SK-N-SH treated with all-trans-retinoic acid at 6 μM for 48 hours (cell line): ENCODE measurements at regions not wholly inside any gene's neighbourhood (a gene's known extent, or its start where the extent isn't known, plus 50 kb on each side); places are given as distances from the start of the nearest gene placed in this dataset.

ENCODE experiments used
- ATAC-seq: fragments of 200-7000 bp; cut with Tn5 transposase; 3 replicates; pipeline ENCODE4 v1.9.1; 2020; ENCODE audit warnings: mild to moderate bottlenecking, moderate library complexity
- ARNTL ChIP-seq: fragments of 450-650 bp; formaldehyde crosslinking; IDR thresholded peaks from 2 replicates; pipeline ENCODE4 v1.5.0; 2020; ENCODE audit warnings: low read depth, mild to moderate bottlenecking, moderate library complexity, borderline replicate concordance
- BACH2 ChIP-seq: fragments of 250-450 bp; sonication (Bioruptor Pico); IDR thresholded peaks from 2 replicates; pipeline ENCODE4 v1.9.0; 2021; ENCODE audit warnings: mild to moderate bottlenecking, borderline replicate concordance
- CSDC2 ChIP-seq: fragments of 250-450 bp; sonication (Bioruptor Pico); IDR thresholded peaks from 2 replicates; pipeline ENCODE4 v1.5.0; 2020; ENCODE audit warnings: mild to moderate bottlenecking, moderate library complexity
- CSRNP3 ChIP-seq: fragments of 250-450 bp; sonication (Bioruptor Pico); IDR thresholded peaks from 2 replicates; pipeline ENCODE4 v1.5.1; 2021; ENCODE audit warnings: mild to moderate bottlenecking, moderate library complexity
- ESRRG ChIP-seq: fragments of 250-450 bp; sonication (Bioruptor Pico); IDR thresholded peaks from 2 replicates; pipeline ENCODE4 v1.6.1; 2021; ENCODE audit warnings: mild to moderate bottlenecking
- GLIS3 ChIP-seq: fragments of 250-450 bp; sonication (Bioruptor Pico); IDR thresholded peaks from 2 replicates; pipeline ENCODE4 v1.5.0; 2020; ENCODE audit warnings: mild to moderate bottlenecking, moderate library complexity
- ISL1 ChIP-seq: fragments of 250-450 bp; sonication (Bioruptor Pico); IDR thresholded peaks from 2 replicates; pipeline ENCODE4 v2.1.2; 2022; ENCODE audit warnings: mild to moderate bottlenecking, moderate library complexity
- PPARA ChIP-seq: fragments of 250-450 bp; sonication (Bioruptor Pico); IDR thresholded peaks from 2 replicates; pipeline ENCODE4 v1.5.0; 2020; ENCODE audit warnings: mild to moderate bottlenecking, borderline replicate concordance
- RARB ChIP-seq: fragments of 250-450 bp; sonication (Bioruptor Pico); IDR thresholded peaks from 2 replicates; pipeline ENCODE4 v1.8.0; 2021; ENCODE audit warnings: mild to moderate bottlenecking, moderate library complexity
- SNAI2 ChIP-seq: fragments of 250-450 bp; sonication (Bioruptor Pico); IDR thresholded peaks from 2 replicates; pipeline ENCODE4 v1.5.0; 2020; ENCODE audit warnings: mild to moderate bottlenecking, moderate library complexity
- TCF4 ChIP-seq: fragments of 250-450 bp; sonication (Bioruptor Pico); IDR thresholded peaks from 2 replicates; pipeline ENCODE4 v1.8.0; 2021; ENCODE audit warnings: mild to moderate bottlenecking, moderate library complexity, borderline replicate concordance
- TOX ChIP-seq: fragments of 250-450 bp; sonication (Bioruptor Pico); IDR thresholded peaks from 2 replicates; pipeline ENCODE4 v1.8.0; 2021; ENCODE audit warnings: mild to moderate bottlenecking, moderate library complexity, borderline replicate concordance
- ZC3H10 ChIP-seq: fragments of 250-450 bp; sonication (Bioruptor Pico); IDR thresholded peaks from 2 replicates; pipeline ENCODE4 v1.5.1; 2021; ENCODE audit warnings: mild to moderate bottlenecking, moderate library complexity
- ZFP3 ChIP-seq: fragments of 250-450 bp; sonication (Bioruptor Pico); IDR thresholded peaks from 2 replicates; pipeline ENCODE4 v1.5.0; 2020; ENCODE audit warnings: mild to moderate bottlenecking, moderate library complexity
- ZFP30 ChIP-seq: fragments of 450-650 bp; formaldehyde crosslinking; IDR thresholded peaks from 2 replicates; pipeline ENCODE4 v1.5.0; 2022; ENCODE audit warnings: mild to moderate bottlenecking, moderate library complexity
- ZNF565 ChIP-seq: fragments of 450-650 bp; formaldehyde crosslinking; conservative IDR thresholded peaks from 2 replicates; pipeline ENCODE4 v1.5.0; 2020; ENCODE audit warnings: low read depth, mild to moderate bottlenecking, moderate library complexity
- ZNF70 ChIP-seq: fragments of 450-650 bp; formaldehyde crosslinking; IDR thresholded peaks from 2 replicates; pipeline ENCODE4 v1.5.0; 2020; ENCODE audit warnings: mild to moderate bottlenecking, moderate library complexity
- ZNF8 ChIP-seq: fragments of 450-650 bp; formaldehyde crosslinking; IDR thresholded peaks from 2 replicates; pipeline ENCODE4 v1.5.0; 2020; ENCODE audit warnings: mild to moderate bottlenecking, moderate library complexity
- TF ChIP-seq, protein P1 (sequence below): fragments of 250-450 bp; sonication (Bioruptor Pico); IDR thresholded peaks from 2 replicates; pipeline ENCODE4 v1.5.1; 2020; ENCODE audit warnings: low read depth, mild to moderate bottlenecking, moderate library complexity
- TF ChIP-seq, protein P2 (sequence below): fragments of 250-450 bp; sonication (Bioruptor Pico); IDR thresholded peaks from 2 replicates; pipeline ENCODE4 v1.5.0; 2020; ENCODE audit warnings: mild to moderate bottlenecking, moderate library complexity
- TF ChIP-seq, protein P3 (sequence below): fragments of 250-450 bp; sonication (Bioruptor Pico); IDR thresholded peaks from 2 replicates; pipeline ENCODE4 v1.8.0; 2020; ENCODE audit warnings: mild to moderate bottlenecking, moderate library complexity, borderline replicate concordance

DNA sequence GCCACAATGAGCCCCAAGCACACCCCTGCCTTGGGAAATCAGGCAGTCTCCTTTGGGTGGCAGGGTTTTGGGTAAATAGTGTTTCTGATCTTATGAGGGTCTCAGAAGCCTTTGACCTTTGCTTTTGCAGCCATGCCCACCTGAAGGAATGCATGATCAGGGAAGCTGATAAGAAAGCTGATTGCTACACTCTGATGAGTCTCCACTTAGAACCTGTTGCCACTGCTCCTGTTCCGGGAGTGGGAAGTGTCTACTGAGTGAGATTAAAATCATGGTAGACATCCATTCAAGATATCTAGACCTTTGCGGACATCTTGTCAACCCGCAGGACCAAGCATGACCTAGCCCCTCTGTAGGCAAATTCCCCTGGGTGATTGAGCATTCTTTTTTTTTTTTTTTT lies 282.6 kb downstream of the SKIDA1 start:
- TF ChIP-seq ZFP30 = no peak
- no peak for TF ChIP-seq RARB (CRISPR knock-in tag)
- TF ChIP-seq TOX = no peak
- no peak for ATAC-seq

DNA sequence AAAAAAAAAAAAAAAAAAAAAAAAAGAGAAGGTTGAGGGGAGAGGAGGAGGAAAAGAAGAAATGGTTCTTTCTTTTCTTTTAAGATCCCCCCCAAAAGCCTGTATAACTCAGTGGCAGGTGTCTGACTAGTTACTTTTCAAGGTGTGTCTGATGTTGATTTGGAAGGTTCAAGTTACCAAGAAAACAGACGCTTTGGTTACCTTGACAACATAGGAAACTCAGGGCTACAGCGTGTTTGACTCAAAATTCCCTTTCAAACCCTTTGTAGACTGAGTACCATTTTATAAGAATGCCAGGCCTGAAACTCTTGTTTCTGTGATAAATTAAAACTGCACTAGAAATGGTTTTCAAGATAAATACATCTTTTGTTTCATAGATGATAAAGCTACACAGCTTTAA lies 286.8 kb downstream of the SKIDA1 start:
- ATAC-seq = no peak
- TF ChIP-seq ZNF70 (no peak), RARB (CRISPR knock-in tag) (no peak), CSRNP3 (CRISPR knock-in tag) (no peak), ESRRG (CRISPR knock-in tag) (no peak), SNAI2 (CRISPR knock-in tag) (no peak), ZFP3 (CRISPR knock-in tag) (no peak), ZNF565 (CRISPR knock-in tag) (no peak), ZNF8 (CRISPR knock-in tag) (no peak), TCF4 (CRISPR knock-in tag) (no peak), GLIS3 (no peak), ARNTL (CRISPR knock-in tag) (no peak), CSDC2 (no peak), ZFP30 (no peak), PPARA (no peak), BACH2 (no peak), ISL1 (CRISPR knock-in tag) (no peak)
- TF ChIP-seq, protein P1, sequence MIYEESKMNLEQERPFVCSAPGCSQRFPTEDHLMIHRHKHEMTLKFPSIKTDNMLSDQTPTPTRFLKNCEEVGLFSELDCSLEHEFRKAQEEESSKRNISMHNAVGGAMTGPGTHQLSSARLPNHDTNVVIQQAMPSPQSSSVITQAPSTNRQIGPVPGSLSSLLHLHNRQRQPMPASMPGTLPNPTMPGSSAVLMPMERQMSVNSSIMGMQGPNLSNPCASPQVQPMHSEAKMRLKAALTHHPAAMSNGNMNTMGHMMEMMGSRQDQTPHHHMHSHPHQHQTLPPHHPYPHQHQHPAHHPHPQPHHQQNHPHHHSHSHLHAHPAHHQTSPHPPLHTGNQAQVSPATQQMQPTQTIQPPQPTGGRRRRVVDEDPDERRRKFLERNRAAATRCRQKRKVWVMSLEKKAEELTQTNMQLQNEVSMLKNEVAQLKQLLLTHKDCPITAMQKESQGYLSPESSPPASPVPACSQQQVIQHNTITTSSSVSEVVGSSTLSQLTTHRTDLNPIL = no peak
- TF ChIP-seq, protein P2, sequence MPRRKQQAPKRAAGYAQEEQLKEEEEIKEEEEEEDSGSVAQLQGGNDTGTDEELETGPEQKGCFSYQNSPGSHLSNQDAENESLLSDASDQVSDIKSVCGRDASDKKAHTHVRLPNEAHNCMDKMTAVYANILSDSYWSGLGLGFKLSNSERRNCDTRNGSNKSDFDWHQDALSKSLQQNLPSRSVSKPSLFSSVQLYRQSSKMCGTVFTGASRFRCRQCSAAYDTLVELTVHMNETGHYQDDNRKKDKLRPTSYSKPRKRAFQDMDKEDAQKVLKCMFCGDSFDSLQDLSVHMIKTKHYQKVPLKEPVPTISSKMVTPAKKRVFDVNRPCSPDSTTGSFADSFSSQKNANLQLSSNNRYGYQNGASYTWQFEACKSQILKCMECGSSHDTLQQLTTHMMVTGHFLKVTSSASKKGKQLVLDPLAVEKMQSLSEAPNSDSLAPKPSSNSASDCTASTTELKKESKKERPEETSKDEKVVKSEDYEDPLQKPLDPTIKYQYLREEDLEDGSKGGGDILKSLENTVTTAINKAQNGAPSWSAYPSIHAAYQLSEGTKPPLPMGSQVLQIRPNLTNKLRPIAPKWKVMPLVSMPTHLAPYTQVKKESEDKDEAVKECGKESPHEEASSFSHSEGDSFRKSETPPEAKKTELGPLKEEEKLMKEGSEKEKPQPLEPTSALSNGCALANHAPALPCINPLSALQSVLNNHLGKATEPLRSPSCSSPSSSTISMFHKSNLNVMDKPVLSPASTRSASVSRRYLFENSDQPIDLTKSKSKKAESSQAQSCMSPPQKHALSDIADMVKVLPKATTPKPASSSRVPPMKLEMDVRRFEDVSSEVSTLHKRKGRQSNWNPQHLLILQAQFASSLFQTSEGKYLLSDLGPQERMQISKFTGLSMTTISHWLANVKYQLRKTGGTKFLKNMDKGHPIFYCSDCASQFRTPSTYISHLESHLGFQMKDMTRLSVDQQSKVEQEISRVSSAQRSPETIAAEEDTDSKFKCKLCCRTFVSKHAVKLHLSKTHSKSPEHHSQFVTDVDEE = no peak
- TF ChIP-seq, protein P3, sequence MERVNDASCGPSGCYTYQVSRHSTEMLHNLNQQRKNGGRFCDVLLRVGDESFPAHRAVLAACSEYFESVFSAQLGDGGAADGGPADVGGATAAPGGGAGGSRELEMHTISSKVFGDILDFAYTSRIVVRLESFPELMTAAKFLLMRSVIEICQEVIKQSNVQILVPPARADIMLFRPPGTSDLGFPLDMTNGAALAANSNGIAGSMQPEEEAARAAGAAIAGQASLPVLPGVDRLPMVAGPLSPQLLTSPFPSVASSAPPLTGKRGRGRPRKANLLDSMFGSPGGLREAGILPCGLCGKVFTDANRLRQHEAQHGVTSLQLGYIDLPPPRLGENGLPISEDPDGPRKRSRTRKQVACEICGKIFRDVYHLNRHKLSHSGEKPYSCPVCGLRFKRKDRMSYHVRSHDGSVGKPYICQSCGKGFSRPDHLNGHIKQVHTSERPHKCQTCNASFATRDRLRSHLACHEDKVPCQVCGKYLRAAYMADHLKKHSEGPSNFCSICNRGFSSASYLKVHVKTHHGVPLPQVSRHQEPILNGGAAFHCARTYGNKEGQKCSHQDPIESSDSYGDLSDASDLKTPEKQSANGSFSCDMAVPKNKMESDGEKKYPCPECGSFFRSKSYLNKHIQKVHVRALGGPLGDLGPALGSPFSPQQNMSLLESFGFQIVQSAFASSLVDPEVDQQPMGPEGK = no peak

DNA sequence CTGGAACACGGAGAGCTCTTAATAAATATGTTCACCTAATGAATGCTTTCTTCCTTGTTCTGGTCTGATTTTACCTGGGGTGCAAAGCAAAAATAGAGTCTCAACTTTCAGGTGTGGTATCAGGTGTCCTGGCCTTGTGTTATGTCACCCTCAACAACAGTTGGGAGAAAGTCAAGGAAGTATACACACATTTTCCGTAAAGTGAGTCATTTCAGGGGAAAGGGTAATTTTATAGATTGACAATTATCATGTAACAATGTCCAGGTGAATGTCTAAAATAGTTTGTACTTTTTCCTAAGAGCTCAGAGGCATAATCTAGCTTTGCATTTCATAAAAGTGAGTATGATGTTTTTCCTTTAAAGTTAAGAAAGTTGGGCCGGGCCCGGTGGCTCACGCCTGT lies 287.4 kb downstream of the SKIDA1 start:
- ATAC-seq = no peak
- no peak for TF ChIP-seq RARB (CRISPR knock-in tag)
- no peak for TF ChIP-seq CSDC2
- TF ChIP-seq ARNTL (CRISPR knock-in tag) = no peak
- no peak for TF ChIP-seq ZFP30
- TF ChIP-seq ZNF70 = no peak
- no peak for TF ChIP-seq ZC3H10 (CRISPR knock-in tag)
- TF ChIP-seq ISL1 (CRISPR knock-in tag) = no peak
- no peak for TF ChIP-seq ZNF565 (CRISPR knock-in tag)
- TF ChIP-seq PPARA = no peak
- TF ChIP-seq GLIS3 = no peak
- TF ChIP-seq, protein P3 = no peak
- no peak for TF ChIP-seq CSRNP3 (CRISPR knock-in tag)
- TF ChIP-seq SNAI2 (CRISPR knock-in tag) = no peak
